ENCODE measurements at regions not wholly inside any gene's neighbourhood (a gene's known extent, or its start where the extent isn't known, plus 50 kb on each side); places are given as distances from the start of the nearest gene placed in this dataset.

- no peak for TF ChIP-seq CTCF (IDR thresholded peaks at IDR 0.05; ENCODE audit: extremely low read depth, missing control alignments)
- DNase-seq (ENCODE audit: low spot score) = no peak
Observed at GRCh38 chr13:74708629-74709028, 574.4 kb upstream of the KLF12 start.

- DNase-seq (ENCODE audit: low spot score) = no peak
- TF ChIP-seq CTCF (IDR thresholded peaks at IDR 0.05; ENCODE audit: extremely low read depth, missing control alignments) = no peak
Observed at GRCh38 chr13:74707291-74707690, 573.1 kb upstream of the KLF12 start.

GRCh38 chr13:74706801-74707200 is 572.6 kb upstream of the KLF12 start:
- no peak for DNase-seq (ENCODE audit: low spot score)
- no peak for TF ChIP-seq CTCF (IDR thresholded peaks at IDR 0.05; ENCODE audit: extremely low read depth, missing control alignments)

GRCh38 chr13:74705438-74705837 is 571.2 kb upstream of the KLF12 start:
- TF ChIP-seq CTCF (IDR thresholded peaks at IDR 0.05; ENCODE audit: extremely low read depth, missing control alignments) = no peak
- no peak for DNase-seq (ENCODE audit: low spot score)

- DNase-seq (ENCODE audit: low spot score) = no peak
- no peak for TF ChIP-seq CTCF (IDR thresholded peaks at IDR 0.05; ENCODE audit: extremely low read depth, missing control alignments)
Observed at GRCh38 chr13:74703855-74704387, 569.7 kb upstream of the KLF12 start.

GRCh38 chr13:74696148-74696922 is 562.1 kb upstream of the KLF12 start:
- DNase-seq (ENCODE audit: low spot score) = no peak
- no peak for TF ChIP-seq CTCF (IDR thresholded peaks at IDR 0.05; ENCODE audit: extremely low read depth, missing control alignments)

- DNase-seq (ENCODE audit: low spot score) = no peak
- no peak for TF ChIP-seq CTCF (IDR thresholded peaks at IDR 0.05; ENCODE audit: extremely low read depth, missing control alignments)
Observed at GRCh38 chr13:74695021-74695800, 561.0 kb upstream of the KLF12 start.
